ENCODE measurements at regions not wholly inside any gene's neighbourhood (a gene's known extent, or its start where the extent isn't known, plus 50 kb on each side); places are given as distances from the start of the nearest gene placed in this dataset.

DNA sequence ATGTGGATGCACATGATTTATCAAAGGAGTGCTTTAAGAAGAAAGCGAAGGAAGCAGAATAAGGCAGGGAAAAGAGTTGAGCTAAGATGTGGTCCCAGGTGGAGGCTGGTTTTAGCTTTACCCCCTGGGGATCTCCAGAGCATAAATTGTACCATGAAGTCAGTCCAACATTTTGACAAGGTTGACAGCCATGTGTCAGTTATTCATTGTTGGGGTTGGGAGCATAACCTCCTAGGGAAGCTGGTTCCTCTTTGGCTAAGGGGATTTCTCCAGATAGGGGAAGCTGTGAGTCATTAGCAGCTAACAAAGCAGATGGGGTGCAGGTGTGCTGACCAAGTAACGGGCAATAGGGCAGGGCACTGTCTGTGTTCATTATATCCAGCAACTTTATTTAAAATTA, 123.7 kb upstream of the IGSF10 start:
- DNase-seq (ENCODE audit: low spot score): no peak
- no peaks in the 10 kb centered on the region for H3K36me3 Mint-ChIP-seq
- TF ChIP-seq, protein P1, sequence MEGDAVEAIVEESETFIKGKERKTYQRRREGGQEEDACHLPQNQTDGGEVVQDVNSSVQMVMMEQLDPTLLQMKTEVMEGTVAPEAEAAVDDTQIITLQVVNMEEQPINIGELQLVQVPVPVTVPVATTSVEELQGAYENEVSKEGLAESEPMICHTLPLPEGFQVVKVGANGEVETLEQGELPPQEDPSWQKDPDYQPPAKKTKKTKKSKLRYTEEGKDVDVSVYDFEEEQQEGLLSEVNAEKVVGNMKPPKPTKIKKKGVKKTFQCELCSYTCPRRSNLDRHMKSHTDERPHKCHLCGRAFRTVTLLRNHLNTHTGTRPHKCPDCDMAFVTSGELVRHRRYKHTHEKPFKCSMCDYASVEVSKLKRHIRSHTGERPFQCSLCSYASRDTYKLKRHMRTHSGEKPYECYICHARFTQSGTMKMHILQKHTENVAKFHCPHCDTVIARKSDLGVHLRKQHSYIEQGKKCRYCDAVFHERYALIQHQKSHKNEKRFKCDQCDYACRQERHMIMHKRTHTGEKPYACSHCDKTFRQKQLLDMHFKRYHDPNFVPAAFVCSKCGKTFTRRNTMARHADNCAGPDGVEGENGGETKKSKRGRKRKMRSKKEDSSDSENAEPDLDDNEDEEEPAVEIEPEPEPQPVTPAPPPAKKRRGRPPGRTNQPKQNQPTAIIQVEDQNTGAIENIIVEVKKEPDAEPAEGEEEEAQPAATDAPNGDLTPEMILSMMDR (IDR thresholded peaks at IDR 0.05): no peak
- TF ChIP-seq EZH2 (IDR thresholded peaks at IDR 0.05) (no peak), EZH2phosphoT487 (IDR thresholded peaks at IDR 0.05) (no peak)

DNA sequence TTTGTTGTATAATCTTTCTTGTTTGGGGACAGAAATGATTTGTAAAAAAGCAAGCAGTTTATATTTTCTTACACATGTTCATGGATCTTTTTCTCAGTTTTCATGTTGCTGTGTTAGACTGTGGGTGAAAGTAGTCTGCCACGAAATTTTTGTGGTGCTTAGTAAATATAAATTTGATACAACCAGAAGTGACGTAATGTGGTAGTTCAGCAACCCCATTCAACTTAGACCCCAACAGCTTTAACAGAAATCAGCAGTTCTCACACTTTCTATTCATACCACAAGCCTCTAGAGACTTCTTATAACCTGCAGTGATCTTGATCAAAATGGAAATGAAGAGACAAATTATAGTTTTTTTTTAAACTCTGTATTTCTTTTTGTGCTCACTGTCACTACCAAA, 120.2 kb upstream of the IGSF10 start:
- Histone ChIP-seq H2AFZ (replicated peaks) (no peak overlapping the region), H3F3A (ENCODE audit: low read depth) (no peaks in the 10 kb centered on the region), H3K9me3 (ENCODE audit: low read depth) (no peaks in the 10 kb centered on the region), H3K9ac (no peak overlapping the region), H3K79me2 (ENCODE audit: low read depth) (no peaks in the 10 kb centered on the region), H4K20me1 (ENCODE audit: low read depth) (no peaks in the 10 kb centered on the region), H3K36me3 (no peaks in the 10 kb centered on the region), H3K4me3 (no peak overlapping the region), H3K4me1 (no peaks in the 10 kb centered on the region), H3K27me3 (no peaks in the 10 kb centered on the region), H3K4me2 (no peak overlapping the region), H3K27ac (no peak overlapping the region)
- H3K27me3 Mint-ChIP-seq (ENCODE audit: insufficient read depth, low read depth): no peaks in the 10 kb centered on the region
- no peaks in the 10 kb centered on the region for H3K9me3 Mint-ChIP-seq
- no peak overlapping the region for H3K27ac Mint-ChIP-seq
- H3K4me1 Mint-ChIP-seq: no peaks in the 10 kb centered on the region
- TF ChIP-seq EZH2 (IDR thresholded peaks at IDR 0.05): no peak
- TF ChIP-seq, protein P1 (IDR thresholded peaks at IDR 0.05): no peak
- no peak for TF ChIP-seq EZH2phosphoT487 (IDR thresholded peaks at IDR 0.05)
- H3K4me3 Mint-ChIP-seq: no peak overlapping the region
- no peak for DNase-seq (ENCODE audit: low spot score)
- H3K36me3 Mint-ChIP-seq: no peaks in the 10 kb centered on the region

More for the DNA sequence above, 123.7 kb upstream of the IGSF10 start:
- no peaks in the 10 kb centered on the region for H3K27me3 Mint-ChIP-seq (ENCODE audit: insufficient read depth, low read depth)
- H3K27ac Mint-ChIP-seq: no peak overlapping the region
- Histone ChIP-seq H4K20me1 (ENCODE audit: low read depth) (no peaks in the 10 kb centered on the region), H3K9ac (no peak overlapping the region), H3F3A (ENCODE audit: low read depth) (no peaks in the 10 kb centered on the region), H3K27me3 (no peaks in the 10 kb centered on the region), H3K36me3 (no peaks in the 10 kb centered on the region), H3K79me2 (ENCODE audit: low read depth) (no peaks in the 10 kb centered on the region), H3K4me3 (no peak overlapping the region), H2AFZ (replicated peaks) (no peak overlapping the region), H3K4me2 (no peak overlapping the region), H3K27ac (no peak overlapping the region), H3K9me3 (ENCODE audit: low read depth) (no peaks in the 10 kb centered on the region), H3K4me1 (no peaks in the 10 kb centered on the region)
- H3K4me3 Mint-ChIP-seq: no peak overlapping the region
- no peaks in the 10 kb centered on the region for H3K9me3 Mint-ChIP-seq
- H3K4me1 Mint-ChIP-seq: no peaks in the 10 kb centered on the region

DNA sequence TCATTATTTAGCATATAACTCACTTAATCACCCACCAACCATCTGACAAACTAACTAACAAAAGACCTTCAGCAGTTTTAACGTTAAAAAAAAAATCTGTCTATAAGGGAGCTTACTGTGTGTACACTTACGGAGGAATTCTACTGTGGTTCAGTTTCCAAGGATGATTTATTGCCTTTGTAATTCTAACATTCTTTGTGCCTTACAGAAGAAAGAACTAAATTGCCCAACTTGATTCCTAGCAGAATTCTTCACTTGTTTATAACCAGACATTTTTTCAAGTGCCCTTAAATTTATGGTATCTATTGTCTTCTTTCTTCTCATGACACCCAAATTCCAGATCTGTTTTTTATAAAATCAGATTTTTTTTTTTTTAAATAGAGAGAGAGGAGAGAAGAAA, 119.7 kb upstream of the IGSF10 start:
- no peaks in the 10 kb centered on the region for H3K27me3 Mint-ChIP-seq (ENCODE audit: insufficient read depth, low read depth)

More for the DNA sequence above, 119.7 kb upstream of the IGSF10 start:
- Histone ChIP-seq H3K9ac (no peak overlapping the region), H3K36me3 (no peaks in the 10 kb centered on the region), H3K4me2 (no peak overlapping the region), H3K9me3 (ENCODE audit: low read depth) (no peaks in the 10 kb centered on the region), H3F3A (ENCODE audit: low read depth) (no peaks in the 10 kb centered on the region), H3K4me3 (no peak overlapping the region), H2AFZ (replicated peaks) (no peak overlapping the region), H3K4me1 (no peaks in the 10 kb centered on the region), H3K27me3 (no peaks in the 10 kb centered on the region), H3K27ac (no peak overlapping the region), H4K20me1 (ENCODE audit: low read depth) (no peaks in the 10 kb centered on the region), H3K79me2 (ENCODE audit: low read depth) (no peaks in the 10 kb centered on the region)
- no peak for DNase-seq (ENCODE audit: low spot score)
- Mint-ChIP-seq H3K4me1 (no peaks in the 10 kb centered on the region), H3K9me3 (no peaks in the 10 kb centered on the region), H3K27ac (no peak overlapping the region), H3K4me3 (no peak overlapping the region), H3K36me3 (no peaks in the 10 kb centered on the region)
- TF ChIP-seq EZH2phosphoT487 (IDR thresholded peaks at IDR 0.05): no peak
- TF ChIP-seq, protein P1 (IDR thresholded peaks at IDR 0.05): no peak
- TF ChIP-seq EZH2 (IDR thresholded peaks at IDR 0.05): no peak
